CD14-positive monocyte (primary cell): ENCODE measurements at regions not wholly inside any gene's neighbourhood (a gene's known extent, or its start where the extent isn't known, plus 50 kb on each side); places are given as distances from the start of the nearest gene placed in this dataset.

Experiments
- DNase-seq, 3 donors: peaks; one replicate each; pipeline ENCODE4 v3.0.0-alpha.2; 2011 to 2022
- H2AFZ ChIP-seq: 2 replicates; pipeline ENCODE4 v1.6.0; 2012; ENCODE audit warnings: mild to moderate bottlenecking, low read depth, low read length, inconsistent platforms; ENCODE audit not compliant: insufficient read depth, poor library complexity, severe bottlenecking
- H3K27ac ChIP-seq, 2 donors: 1 replicate in 1 of 2; 2 replicates in 1 of 2; pipeline ENCODE4 v1.5.1; 2012 to 2013; ENCODE audit warnings: low read length in 2 of 2, control low read depth in 1 of 2, inconsistent platforms in 1 of 2, low read depth in 1 of 2, mild to moderate bottlenecking in 1 of 2
- H3K27me3 ChIP-seq, 2 donors: one replicate each; pipeline versions ENCODE4 v1.6.0 to v1.6.1; 2011 to 2013; ENCODE audit warnings: low read length in 2 of 2; ENCODE audit not compliant: control insufficient read depth in 2 of 2, insufficient read depth in 2 of 2
- H3K36me3 ChIP-seq, 2 donors: replicated peaks in 1 of 2; 1 replicate in 1 of 2; 2 replicates in 1 of 2; pipeline versions ENCODE4 v1.5.1 to v1.6.1; 2012 to 2013; ENCODE audit warnings: low read length in 2 of 2, control low read depth in 1 of 2, inconsistent platforms in 1 of 2, mild to moderate bottlenecking in 1 of 2; ENCODE audit not compliant: insufficient read depth in 2 of 2, control insufficient read depth in 1 of 2
- H3K4me1 ChIP-seq, 2 donors: 1 replicate in 1 of 2; 2 replicates in 1 of 2; pipeline versions ENCODE4 v1.5.1 to v1.6.1; 2012 to 2013; ENCODE audit warnings: low read length in 2 of 2, control low read depth in 1 of 2, inconsistent platforms in 1 of 2, mild to moderate bottlenecking in 1 of 2, moderate library complexity in 1 of 2; ENCODE audit not compliant: insufficient read depth in 2 of 2, control insufficient read depth in 1 of 2
- H3K4me2 ChIP-seq: replicated peaks from 2 replicates; pipeline ENCODE3; 2012; ENCODE audit warnings: low read length, moderate library complexity, mild to moderate bottlenecking; ENCODE audit not compliant: poor library complexity, severe bottlenecking; ENCODE audit errors: extremely low read depth
- H3K4me3 ChIP-seq, 3 experiments: fragments of 200-600 bp in 1 of 3; sonication (generic) in 1 of 3; replicated peaks in 1 of 3; 1 replicate in 2 of 3; 2 replicates in 1 of 3; pipeline ENCODE4 v1.5.1; 2011 to 2013; ENCODE audit warnings: low read length in 3 of 3, mild to moderate bottlenecking in 3 of 3, control low read depth in 2 of 3, low read depth in 2 of 3, inconsistent platforms in 1 of 3, moderate library complexity in 1 of 3
- H3K79me2 ChIP-seq: 2 replicates; pipeline ENCODE4 v1.6.0; 2012; ENCODE audit warnings: mild to moderate bottlenecking, control low read depth, inconsistent platforms, low read length, moderate library complexity; ENCODE audit not compliant: insufficient read depth
- H3K9ac ChIP-seq: 2 replicates; pipeline ENCODE4 v1.6.0; 2017; ENCODE audit warnings: low read length, mild to moderate bottlenecking; ENCODE audit not compliant: insufficient read depth, poor library complexity, severe bottlenecking
- H3K9me3 ChIP-seq, 2 donors: replicated peaks in 1 of 2; 1 replicate in 1 of 2; 2 replicates in 1 of 2; pipeline versions ENCODE4 v1.5.1 to v1.6.1; 2012 to 2013; ENCODE audit warnings: low read length in 2 of 2, control low read depth in 1 of 2; ENCODE audit not compliant: control insufficient read depth in 1 of 2, insufficient read depth in 1 of 2
- H4K20me1 ChIP-seq: 2 replicates; pipeline ENCODE4 v1.6.0; 2012; ENCODE audit warnings: mild to moderate bottlenecking, low read length, control low read depth, moderate library complexity; ENCODE audit not compliant: insufficient read depth
- H3K27ac Mint-ChIP-seq, 7 donors: one replicate each; pipeline ENCODE4 v1.8.0; 2020; ENCODE audit warnings: mild to moderate bottlenecking in 7 of 7, mixed read lengths in 7 of 7, moderate library complexity in 6 of 7, inconsistent platforms in 2 of 7
- H3K27me3 Mint-ChIP-seq, 3 donors: one replicate each; pipeline ENCODE4 v1.8.0; 2021 to 2022; ENCODE audit warnings: low read depth in 3 of 3, mild to moderate bottlenecking in 3 of 3, mixed read lengths in 3 of 3, moderate library complexity in 3 of 3, inconsistent platforms in 1 of 3
- H3K36me3 Mint-ChIP-seq, 2 donors: one replicate each; pipeline ENCODE4 v1.8.0; 2020; ENCODE audit warnings: mixed read lengths in 2 of 2, inconsistent platforms in 1 of 2, mild to moderate bottlenecking in 1 of 2
- H3K4me1 Mint-ChIP-seq: one replicate; pipeline ENCODE4 v1.8.0; 2020; ENCODE audit warnings: mild to moderate bottlenecking, mixed read lengths
- H3K4me3 Mint-ChIP-seq, 2 donors: one replicate each; pipeline ENCODE4 v1.8.0; 2020; ENCODE audit warnings: mild to moderate bottlenecking in 2 of 2, mixed read lengths in 2 of 2, moderate library complexity in 1 of 2
- H3K9me3 Mint-ChIP-seq, 7 donors: one replicate each; pipeline ENCODE4 v1.8.0; 2020 to 2022; ENCODE audit warnings: mixed read lengths in 7 of 7, mild to moderate bottlenecking in 6 of 7, moderate library complexity in 6 of 7, inconsistent platforms in 2 of 7
- CTCF ChIP-seq: fragments of 200-600 bp; IDR thresholded peaks from one replicate; pipeline ENCODE4 v1.8.0; 2022; ENCODE audit warnings: antibody characterized with exemption, mild to moderate bottlenecking
- WGBS: methylation state at CpG from one replicate; pipeline ENCODE4 v1.1.5; 2013; ENCODE audit warnings: missing lambda C conversion rate; ENCODE audit not compliant: insufficient coverage; 5-methylcytosine and 5-hydroxymethylcytosine counted together
- intact Hi-C, 2 donors: fragments of 100-400 bp; cut with micrococcal nuclease; formaldehyde crosslinking; loops; one replicate each; pipeline versions ENCODE4 v1.15.0 to v1.15.1; 2023

- Mint-ChIP-seq H3K4me3 (no peak overlapping the region), H3K27ac (no peak overlapping the region), H3K9me3 (peaks cover 0 to 7% (median under 1%) of the 10 kb centered on the region in 7 donors), H3K36me3 (no peaks in the 10 kb centered on the region), H3K4me1 (no peaks in the 10 kb centered on the region), H3K27me3 (no peaks in the 10 kb centered on the region)
- no peak for TF ChIP-seq CTCF
- Histone ChIP-seq H3K4me2 (no peak overlapping the region), H3K4me1 (no peaks in the 10 kb centered on the region), H4K20me1 (no peaks in the 10 kb centered on the region), H3K27me3 (no peaks in the 10 kb centered on the region), H3K79me2 (no peaks in the 10 kb centered on the region), H3K9me3 (peaks cover 5 to 8% of the 10 kb centered on the region in 2 donors), H3K9ac (no peak overlapping the region), H3K4me3 (no peak overlapping the region), H2AFZ (no peak overlapping the region), H3K27ac (no peak overlapping the region), H3K36me3 (no peaks in the 10 kb centered on the region)
- no peak for DNase-seq
- no CpG with 5 or more reads among the region's 1 CpG for WGBS
- intact Hi-C loops = no loop called here
Observed at GRCh38 chr7:119888251-119888650, 384.7 kb upstream of the KCND2 start.

DNA sequence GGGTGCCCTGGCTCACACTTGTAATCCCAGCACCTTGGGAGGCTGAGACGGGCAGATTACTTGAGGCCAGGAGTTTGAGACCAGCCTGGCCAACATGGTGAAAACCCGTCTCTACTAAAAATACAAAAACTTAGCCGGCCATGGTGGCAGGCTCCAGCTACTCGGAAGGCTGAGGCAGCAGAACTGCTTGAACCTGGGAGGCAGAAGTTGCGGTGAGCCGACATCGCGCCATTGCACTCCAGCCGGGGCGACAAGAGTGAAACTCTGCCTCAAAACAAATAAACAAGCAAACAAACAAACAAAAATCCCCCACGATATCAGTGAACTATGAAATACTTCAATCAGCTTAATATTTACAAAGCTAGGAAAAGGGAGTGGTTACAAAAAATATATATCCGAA is 382.3 kb upstream of the KCND2 start:
- Histone ChIP-seq H3K4me1 (no peaks in the 10 kb centered on the region), H3K4me2 (no peak overlapping the region), H3K79me2 (no peaks in the 10 kb centered on the region), H3K27ac (no peak overlapping the region), H3K9me3 (peaks cover 5 to 6% of the 10 kb centered on the region in 2 donors), H4K20me1 (no peaks in the 10 kb centered on the region), H3K9ac (no peak overlapping the region), H3K4me3 (no peak overlapping the region), H3K27me3 (no peaks in the 10 kb centered on the region), H3K36me3 (no peaks in the 10 kb centered on the region), H2AFZ (no peak overlapping the region)
- H3K4me1 Mint-ChIP-seq = no peaks in the 10 kb centered on the region
- peaks cover 0 to 4% (median 0%) of the 10 kb centered on the region in 7 donors for H3K9me3 Mint-ChIP-seq
- 100% methylated on average over 6 of the region's 12 CpGs for WGBS
- H3K27me3 Mint-ChIP-seq = no peaks in the 10 kb centered on the region
- intact Hi-C loops = no loop called here
- no peak overlapping the region for H3K4me3 Mint-ChIP-seq
- no peaks in the 10 kb centered on the region for H3K36me3 Mint-ChIP-seq
- H3K27ac Mint-ChIP-seq = no peak overlapping the region
- no peak for DNase-seq
- no peak for TF ChIP-seq CTCF
